ENCODE measurements at regions not wholly inside any gene's neighbourhood (a gene's known extent, or its start where the extent isn't known, plus 50 kb on each side); places are given as distances from the start of the nearest gene placed in this dataset.

GRCh38 chr1:181142096-181142958 is 53.8 kb downstream of the IER5 start:
- DNase-seq = peak; percentile 88

GRCh38 chr1:181143102-181143859 is 54.8 kb downstream of the IER5 start:
- DNase-seq = no peak

GRCh38 chr1:181144238-181144637 is 55.7 kb downstream of the IER5 start:
- no peak for DNase-seq

- DNase-seq = no peak
These were observed 60.1 kb downstream of the IER5 start for GRCh38 chr1:181148636-181149035.

GRCh38 chr1:181149326-181150125 is 61.0 kb downstream of the IER5 start:
- DNase-seq = no peak

GRCh38 chr1:181150273-181150672 is 61.8 kb downstream of the IER5 start:
- DNase-seq = no peak

- DNase-seq = no peak
These were observed 62.3 kb downstream of the IER5 start for GRCh38 chr1:181150842-181151241.

- DNase-seq = peak; percentile 65
These were observed 63.2 kb downstream of the IER5 start for GRCh38 chr1:181151378-181152326.

GRCh38 chr1:181152892-181153633 is 64.6 kb downstream of the IER5 start:
- no peak for DNase-seq

GRCh38 chr1:181153634-181153961 is 65.1 kb downstream of the IER5 start:
- DNase-seq = no peak

GRCh38 chr1:181155339-181155738 is 66.8 kb downstream of the IER5 start:
- no peak for DNase-seq

GRCh38 chr1:181159451-181160140 is 71.1 kb downstream of the IER5 start:
- DNase-seq = no peak

- no peak for DNase-seq
These were observed 71.8 kb downstream of the IER5 start for GRCh38 chr1:181160322-181160721.

GRCh38 chr1:181160998-181161870 is 72.7 kb downstream of the IER5 start:
- peak; percentile 11 for DNase-seq

GRCh38 chr1:181163662-181164061 is 75.2 kb downstream of the IER5 start:
- no peak for DNase-seq

GRCh38 chr1:181166377-181167196 is 78.1 kb downstream of the IER5 start:
- DNase-seq = peak; percentile 85

GRCh38 chr1:181169281-181169865 is 80.9 kb downstream of the IER5 start:
- no peak for DNase-seq

GRCh38 chr1:181170194-181170593 is 81.7 kb downstream of the IER5 start:
- no peak for DNase-seq

GRCh38 chr1:181172082-181172481 is 83.6 kb downstream of the IER5 start:
- no peak for DNase-seq
